Anterior cingulate cortex (tissue), 58 donors: ENCODE measurements at regions not wholly inside any gene's neighbourhood (a gene's known extent, or its start where the extent isn't known, plus 50 kb on each side); places are given as distances from the start of the nearest gene placed in this dataset.

Source experiments
- DNase-seq, 58 donors: peaks; one replicate each; lab custom pipeline; 2025; lab: John Stamatoyannopoulos, UW

DNA sequence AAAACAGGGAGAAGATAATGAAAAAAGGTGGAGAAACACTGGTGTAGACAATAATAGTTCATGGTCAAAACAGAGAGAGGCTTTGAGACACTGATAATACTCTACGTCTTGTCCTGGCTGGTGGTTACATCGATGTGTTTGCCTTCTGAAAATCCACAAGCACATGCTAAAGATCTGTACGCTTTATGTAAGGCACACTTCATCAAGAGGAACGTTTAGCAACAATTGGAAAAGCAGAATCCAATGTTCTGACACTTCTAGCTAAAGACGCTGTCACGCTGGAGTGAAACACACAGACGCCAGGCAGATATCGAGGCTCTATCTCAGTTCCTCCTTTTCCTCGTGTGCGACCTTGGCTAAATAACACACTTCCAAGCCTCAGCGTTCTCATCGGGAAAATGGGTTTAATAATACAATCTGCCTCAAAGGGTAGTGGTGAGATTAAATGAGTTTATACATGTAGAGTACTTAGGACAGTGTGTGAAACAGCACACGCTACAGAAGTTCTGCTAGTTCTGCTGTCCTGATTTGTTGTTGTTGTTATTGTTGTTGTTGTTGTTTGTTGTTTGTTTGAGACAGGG, 386.1 kb downstream of the SETD4 start:
- DNase-seq: no peak

DNA sequence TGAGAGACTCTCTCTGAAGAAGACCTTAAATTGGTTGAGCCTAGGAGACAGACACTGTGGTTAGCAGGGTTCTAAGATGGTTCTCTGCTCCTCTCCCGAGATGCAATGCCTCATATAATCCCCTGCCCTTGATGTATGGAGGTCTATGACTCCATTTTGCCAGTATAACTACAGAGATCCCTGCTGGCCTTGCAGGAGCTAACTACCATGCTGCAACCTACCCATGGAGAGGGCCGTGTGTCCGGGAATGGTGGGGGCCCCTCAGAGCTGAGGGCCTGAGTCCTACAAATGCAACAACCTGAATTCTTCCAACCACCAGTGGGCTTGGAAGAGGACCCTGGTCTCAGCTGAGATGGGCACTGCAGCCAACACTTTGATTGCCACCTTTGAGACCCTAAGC, 388.0 kb downstream of the SETD4 start:
- no peak for DNase-seq

- no peak for DNase-seq
Observed at GRCh38 chr21:35664683-35665082, 395.6 kb downstream of the SETD4 start.

- no peak for DNase-seq
Observed at GRCh38 chr21:35663856-35664606, 396.3 kb downstream of the SETD4 start.

GRCh38 chr21:35658242-35658641, 402.1 kb downstream of the SETD4 start:
- DNase-seq: peak in 11 of 58 donors; percentile 0 to 26 (median 3)

DNA sequence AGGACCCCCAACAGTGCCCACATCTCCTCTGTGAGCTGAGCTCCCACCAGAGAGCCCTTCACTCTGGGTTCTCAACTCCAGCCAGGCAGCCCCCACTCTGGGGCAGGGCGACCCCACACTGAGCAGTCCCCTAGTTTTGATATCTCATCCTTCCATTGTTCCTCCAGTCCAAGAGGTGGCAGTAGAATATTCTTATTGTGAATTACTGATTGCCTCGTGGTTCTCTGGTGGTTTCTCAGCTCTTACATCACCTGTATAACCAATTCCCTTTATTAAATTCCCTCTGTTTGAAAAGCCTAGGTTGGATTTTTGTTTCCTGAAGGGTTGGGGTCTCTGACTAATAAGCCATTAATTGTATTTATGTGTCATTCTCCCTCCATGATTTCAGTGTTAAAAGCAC, 407.5 kb downstream of the SETD4 start:
- DNase-seq: no peak

DNA sequence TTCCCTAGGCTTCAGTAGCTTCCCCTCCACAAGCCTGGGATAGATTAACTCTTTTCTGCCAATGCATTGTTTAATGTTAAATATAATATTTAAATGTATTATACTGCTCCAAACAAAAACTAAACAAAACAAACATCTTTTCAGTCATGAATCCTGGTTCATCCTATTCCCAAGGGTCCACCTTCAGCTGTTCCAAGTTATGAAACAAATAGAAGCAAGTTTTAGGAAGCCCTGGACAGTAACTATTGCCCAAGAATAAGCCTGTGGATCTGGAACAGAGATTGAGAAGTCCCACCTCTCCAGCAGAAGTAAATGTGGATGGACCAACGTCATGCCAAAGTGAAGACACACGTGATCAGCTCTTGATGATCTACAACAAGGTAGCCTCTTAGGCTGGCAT, 408.1 kb downstream of the SETD4 start:
- DNase-seq: no peak

GRCh38 chr21:35651196-35651595, 409.1 kb downstream of the SETD4 start:
- DNase-seq: no peak

GRCh38 chr21:35649186-35649585, 411.1 kb downstream of the SETD4 start:
- no peak for DNase-seq

DNA sequence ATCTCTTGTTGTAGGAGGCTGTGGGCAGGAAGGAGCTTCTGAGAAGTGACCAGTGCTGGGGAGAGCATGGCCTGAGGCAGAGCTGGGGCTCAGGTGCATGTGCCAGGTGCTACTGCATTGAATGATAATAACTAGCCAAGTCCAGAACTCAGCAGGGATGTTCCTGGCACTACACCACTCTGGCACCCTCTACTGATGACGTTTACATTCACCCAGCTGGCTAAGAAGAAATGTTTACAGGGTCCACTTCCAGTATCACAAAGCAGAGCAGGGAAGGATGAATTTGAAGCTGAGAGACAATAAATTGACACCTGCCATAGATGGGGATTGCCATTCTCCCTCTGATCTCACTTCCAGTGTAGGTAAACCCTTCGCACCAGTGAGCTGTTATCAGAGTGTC, 411.8 kb downstream of the SETD4 start:
- no peak for DNase-seq

GRCh38 chr21:35646606-35647005, 413.7 kb downstream of the SETD4 start:
- no peak for DNase-seq

GRCh38 chr21:35645991-35646390, 414.3 kb downstream of the SETD4 start:
- no peak for DNase-seq

DNA sequence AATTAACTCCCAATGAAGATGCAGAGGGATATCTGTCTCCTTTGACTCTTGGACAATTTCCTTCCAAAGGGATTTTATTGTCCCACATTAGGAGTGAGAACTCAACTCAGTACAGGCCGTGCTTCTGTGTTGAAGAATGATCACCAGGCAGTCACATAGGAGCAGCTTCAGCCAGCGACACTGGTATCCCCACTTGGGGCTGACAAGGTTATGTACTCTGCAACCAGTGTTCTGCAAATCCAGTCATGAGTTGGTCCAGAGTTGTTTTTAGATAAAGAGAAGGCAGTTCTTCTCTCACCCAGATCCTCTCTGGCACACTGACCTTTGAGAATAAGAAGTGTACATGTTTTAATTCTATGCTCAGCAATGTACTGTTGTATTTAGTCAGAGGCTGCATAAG, 415.8 kb downstream of the SETD4 start:
- no peak for DNase-seq

DNA sequence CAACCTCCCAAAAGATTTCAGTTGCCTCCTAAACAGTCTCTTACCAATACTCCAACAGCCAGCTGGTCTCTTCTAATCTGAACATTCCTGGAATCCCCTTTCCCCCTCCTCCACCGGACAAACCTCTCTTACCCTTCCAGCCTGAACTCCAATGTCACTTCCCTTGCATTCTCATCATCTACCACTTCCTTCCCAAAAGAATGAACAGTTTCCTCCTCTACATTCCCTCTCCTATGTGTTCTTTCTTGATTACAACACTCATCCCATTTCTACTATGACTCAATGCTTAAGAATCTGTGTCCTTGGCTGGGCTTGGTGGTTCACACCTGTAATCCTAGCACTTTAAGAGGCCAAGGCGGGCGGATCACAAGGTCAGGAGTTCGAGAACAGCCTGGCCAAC, 417.1 kb downstream of the SETD4 start:
- DNase-seq: no peak

DNA sequence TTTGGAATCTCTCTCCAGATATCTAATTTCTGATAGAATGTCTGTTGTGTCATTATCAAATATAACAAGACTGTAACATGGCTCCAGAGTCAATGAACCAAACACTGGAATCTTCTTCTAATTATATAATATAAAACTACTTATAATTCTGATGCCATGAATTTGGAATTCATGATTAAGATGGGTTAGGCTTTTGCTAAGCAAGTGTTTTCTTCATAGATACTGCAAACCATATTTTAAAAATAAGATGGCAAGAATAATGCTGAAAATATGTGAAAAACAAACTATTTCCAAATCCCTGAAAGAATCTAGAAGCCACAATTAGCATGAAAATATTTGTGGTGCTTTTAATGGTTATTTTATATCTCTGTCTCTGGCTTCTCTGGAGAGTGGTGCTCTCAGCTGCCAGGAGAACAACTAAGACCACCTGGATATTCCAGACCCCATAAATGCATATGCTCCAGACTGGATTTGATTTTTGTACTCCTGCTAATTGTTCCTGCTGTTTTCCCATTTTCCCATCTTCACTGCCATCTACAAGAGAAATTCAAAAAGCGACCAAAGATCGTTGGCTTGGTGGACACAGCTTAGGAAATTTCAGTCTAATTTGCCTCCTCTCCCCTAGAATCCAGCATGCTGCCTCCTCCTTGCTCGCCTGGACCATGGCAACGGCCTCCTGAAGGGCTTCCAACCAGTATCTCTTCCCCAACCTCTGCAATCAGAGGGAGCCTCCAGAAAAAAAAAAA, 418.9 kb downstream of the SETD4 start:
- DNase-seq: no peak

DNA sequence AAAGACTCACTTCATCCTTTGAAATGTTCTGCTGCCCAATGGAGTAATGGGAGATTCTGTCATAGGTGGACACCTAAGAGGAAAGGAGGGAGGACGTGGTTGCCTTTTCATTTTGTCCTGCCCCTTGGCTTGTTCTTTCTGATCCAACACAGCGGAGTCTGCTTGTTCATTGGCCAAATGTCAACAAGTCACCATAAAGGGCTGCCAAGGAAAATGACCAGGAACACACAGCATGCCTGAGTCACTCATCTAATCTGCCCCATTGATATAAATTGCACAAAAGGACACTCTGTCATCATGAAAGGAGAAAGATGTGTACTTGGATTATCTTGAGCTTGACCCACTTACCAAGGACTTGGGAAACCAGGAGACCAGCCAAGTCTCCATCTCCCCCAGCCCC, 422.9 kb downstream of the SETD4 start:
- no peak for DNase-seq

GRCh38 chr21:35635994-35636393, 424.3 kb downstream of the SETD4 start:
- DNase-seq: no peak

- no peak for DNase-seq
Observed at GRCh38 chr21:35635261-35635660, 425.1 kb downstream of the SETD4 start.

GRCh38 chr21:35633501-35633900, 426.8 kb downstream of the SETD4 start:
- DNase-seq: no peak

GRCh38 chr21:35632711-35633110, 427.6 kb downstream of the SETD4 start:
- DNase-seq: no peak

GRCh38 chr21:35628316-35628715, 432.0 kb downstream of the SETD4 start:
- no peak for DNase-seq

GRCh38 chr21:35627462-35627861, 432.9 kb downstream of the SETD4 start:
- DNase-seq: no peak
